Left colon (tissue), 2 donors: ENCODE measurements at regions not wholly inside any gene's neighbourhood (a gene's known extent, or its start where the extent isn't known, plus 50 kb on each side); places are given as distances from the start of the nearest gene placed in this dataset.
A peak's percentile ranks its signal among the peaks of the same experiment; 100 is the strongest.
"Not testable (repeated sequence)": the region's sequence is repeated elsewhere in the genome, so short reads cannot be mapped to it uniquely, and the experiment has no call there.

ENCODE experiments used
- ATAC-seq: fragments of 200-7000 bp; cut with Tn5 transposase; one replicate; pipeline ENCODE4 v1.9.1; 2020; ENCODE audit warnings: mild to moderate bottlenecking, moderate library complexity
- DNase-seq, 2 donors: peaks; one replicate each; pipeline ENCODE4 v3.0.0-alpha.2; 2020
- intact Hi-C, 2 donors: fragments of 100-400 bp; cut with DNase I in 1 of 2; cut with micrococcal nuclease in 1 of 2; formaldehyde crosslinking; loops; one replicate each; pipeline versions ENCODE4 v1.11.2 to v1.14.0; 2022; cut with DNase I, micrococcal nuclease
- donor health status: DM: no; HTN: no; CAD: no.
- donor health status: DM: yes; HTN: yes; CAD: no.

- intact Hi-C loops, result no loop called here
- ATAC-seq (no peak), DNase-seq (no peak)
Measured at GRCh38 chr7:28900311-28900710, 57.8 kb downstream of the TRIL start.

- ATAC-seq, result no peak
- intact Hi-C loops, result no loop called here
- no peak for DNase-seq
Measured at GRCh38 chr7:28893888-28894287, 64.2 kb downstream of the TRIL start.

GRCh38 chr7:28891876-28892234, 66.3 kb downstream of the TRIL start:
- ATAC-seq, DNase-seq, intact Hi-C loops: not testable (repeated sequence)

GRCh38 chr7:28891192-28891875, 66.8 kb downstream of the TRIL start:
- ATAC-seq, result no peak
- no peak for DNase-seq
- intact Hi-C loops, result no loop called here

GRCh38 chr7:28890137-28890536, 68.0 kb downstream of the TRIL start:
- no peak for DNase-seq
- ATAC-seq, result no peak
- intact Hi-C loops, result no loop called here

- ATAC-seq, result no peak
- intact Hi-C loops, result no loop called here
- DNase-seq, result no peak
Measured at GRCh38 chr7:28889290-28889689, 68.8 kb downstream of the TRIL start.

GRCh38 chr7:28885771-28886170, 72.4 kb downstream of the TRIL start:
- intact Hi-C loops, result no loop called here
- DNase-seq, result no peak
- ATAC-seq, result no peak

GRCh38 chr7:28882869-28883470, 75.2 kb downstream of the TRIL start:
- intact Hi-C loops, result no loop called here
- DNase-seq (peak in 1 of 2 donors; percentile 11), ATAC-seq (peak; percentile 82)

- DNase-seq (no peak), ATAC-seq (no peak)
- intact Hi-C loops, result no loop called here
Measured at GRCh38 chr7:28879105-28879504, 79.0 kb downstream of the TRIL start.

GRCh38 chr7:28878481-28878880, 79.6 kb downstream of the TRIL start:
- no peak for DNase-seq
- intact Hi-C loops, result no loop called here
- no peak for ATAC-seq
